OCI-LY3 (cell line): ENCODE measurements at regions not wholly inside any gene's neighbourhood (a gene's known extent, or its start where the extent isn't known, plus 50 kb on each side); places are given as distances from the start of the nearest gene placed in this dataset.

ENCODE experiments used
- H2AFZ ChIP-seq: fragments of 200-600, 300-600 bp; shearing (Covaris generic); 2 replicates; pipeline ENCODE4 v1.6.0; 2014; ENCODE audit warnings: antibody characterized with exemption, low read depth, low read length
- H3K27ac ChIP-seq: fragments of 200-600, 300-600 bp; sonication (generic); 2 replicates; pipeline ENCODE4 v1.5.1; 2014; ENCODE audit warnings: mild to moderate bottlenecking, low read length, moderate library complexity, mixed read lengths
- H3K27me3 ChIP-seq: fragments of 200-600, 300-600 bp; sonication (generic); 2 replicates; pipeline ENCODE4 v1.6.1; 2014; ENCODE audit warnings: low read depth, low read length, mixed read lengths
- H3K36me3 ChIP-seq: fragments of 200-600, 300-600 bp; sonication (generic); replicated peaks from 2 replicates; pipeline ENCODE3; 2014; ENCODE audit warnings: low read depth, low read length, mixed read lengths
- H3K4me1 ChIP-seq: fragments of 300-600, 200-600 bp; sonication (generic); 2 replicates; pipeline ENCODE4 v1.6.1; 2014; ENCODE audit warnings: low read length, mixed read lengths
- H3K4me2 ChIP-seq: fragments of 200-600, 300-600 bp; sonication (generic); 2 replicates; pipeline ENCODE4 v1.6.1; 2014; ENCODE audit warnings: low read length, mixed read lengths
- H3K4me3 ChIP-seq: fragments of 300-600, 200-600 bp; sonication (generic); 2 replicates; pipeline ENCODE4 v1.5.1; 2014; ENCODE audit warnings: antibody characterized with exemption, mild to moderate bottlenecking, low read length, moderate library complexity
- H3K79me2 ChIP-seq: fragments of 300-600, 200-600 bp; shearing (Covaris generic); 2 replicates; pipeline ENCODE4 v1.6.1; 2014; ENCODE audit warnings: mild to moderate bottlenecking, low read length, mixed read lengths
- H3K9ac ChIP-seq: fragments of 300-600, 200-600 bp; shearing (Covaris generic); 2 replicates; pipeline ENCODE4 v1.6.0; 2014; ENCODE audit warnings: mild to moderate bottlenecking, low read length, moderate library complexity
- H3K9me3 ChIP-seq: fragments of 200-600, 300-600 bp; shearing (Covaris generic); 2 replicates; pipeline ENCODE4 v1.6.1; 2014; ENCODE audit warnings: low read length, mixed read lengths; ENCODE audit not compliant: insufficient read depth
- H4K20me1 ChIP-seq: fragments of 200-600, 300-600 bp; sonication (generic); 2 replicates; pipeline ENCODE4 v1.6.1; 2016; ENCODE audit warnings: low read length, mixed read lengths; ENCODE audit not compliant: insufficient read depth
- CTCF ChIP-seq: fragments of 200-600, 300-600 bp; sonication (generic); IDR thresholded peaks from 2 replicates; pipeline ENCODE4 v1.5.1; 2014; ENCODE audit warnings: antibody characterized with exemption, low read length, low read depth
- EZH2phosphoT487 ChIP-seq: fragments of 200-600 bp; shearing (Covaris generic); IDR thresholded peaks from 2 replicates; pipeline ENCODE4 v1.6.1; 2018; ENCODE audit warnings: antibody characterized with exemption, mixed run types, low read depth

GRCh38 chr18:29003194-29003593 is 826.3 kb upstream of the CDH2 start:
- TF ChIP-seq CTCF = no peak
- TF ChIP-seq EZH2phosphoT487 = no peak
- no peaks in the 10 kb centered on the region for H3K9me3 ChIP-seq
- H3K27me3 ChIP-seq = no peaks in the 10 kb centered on the region
- H3K9ac ChIP-seq = no peak overlapping the region
- no peaks in the 10 kb centered on the region for H3K4me1 ChIP-seq
- H3K27ac ChIP-seq = no peak overlapping the region
- H3K79me2 ChIP-seq = no peaks in the 10 kb centered on the region
- H4K20me1 ChIP-seq = no peaks in the 10 kb centered on the region
- H3K36me3 ChIP-seq = no peaks in the 10 kb centered on the region
- H3K4me2 ChIP-seq = no peak overlapping the region
- no peak overlapping the region for H3K4me3 ChIP-seq
- no peak overlapping the region for H2AFZ ChIP-seq

GRCh38 chr18:29002747-29003146 is 825.8 kb upstream of the CDH2 start:
- Histone ChIP-seq H3K27me3 (no peaks in the 10 kb centered on the region), H3K79me2 (no peaks in the 10 kb centered on the region), H3K4me3 (no peak overlapping the region), H3K4me2 (no peak overlapping the region), H2AFZ (no peak overlapping the region), H3K4me1 (no peaks in the 10 kb centered on the region), H3K36me3 (no peaks in the 10 kb centered on the region), H3K9ac (no peak overlapping the region), H3K27ac (no peak overlapping the region), H4K20me1 (no peaks in the 10 kb centered on the region), H3K9me3 (no peaks in the 10 kb centered on the region)
- no peak for TF ChIP-seq CTCF
- no peak for TF ChIP-seq EZH2phosphoT487

GRCh38 chr18:28999726-29000125 is 822.8 kb upstream of the CDH2 start:
- no peak for TF ChIP-seq EZH2phosphoT487
- TF ChIP-seq CTCF = no peak
- Histone ChIP-seq H4K20me1 (no peaks in the 10 kb centered on the region), H3K79me2 (no peaks in the 10 kb centered on the region), H2AFZ (no peak overlapping the region), H3K9ac (no peak overlapping the region), H3K4me3 (no peak overlapping the region), H3K36me3 (no peaks in the 10 kb centered on the region), H3K27ac (no peak overlapping the region), H3K9me3 (no peaks in the 10 kb centered on the region), H3K4me2 (no peak overlapping the region), H3K4me1 (no peaks in the 10 kb centered on the region), H3K27me3 (no peaks in the 10 kb centered on the region)

- Histone ChIP-seq H3K27ac (no peak overlapping the region), H3K4me2 (no peak overlapping the region), H4K20me1 (no peaks in the 10 kb centered on the region), H3K9ac (no peak overlapping the region), H2AFZ (no peak overlapping the region), H3K79me2 (no peaks in the 10 kb centered on the region), H3K36me3 (no peaks in the 10 kb centered on the region), H3K4me1 (no peaks in the 10 kb centered on the region), H3K9me3 (no peaks in the 10 kb centered on the region), H3K4me3 (no peak overlapping the region), H3K27me3 (no peaks in the 10 kb centered on the region)
- TF ChIP-seq CTCF (peak; percentile 21), EZH2phosphoT487 (no peak)
Measured at GRCh38 chr18:28995319-28995718, 818.4 kb upstream of the CDH2 start.
